ENCODE measurements at regions not wholly inside any gene's neighbourhood (a gene's known extent, or its start where the extent isn't known, plus 50 kb on each side); places are given as distances from the start of the nearest gene placed in this dataset.

DNA sequence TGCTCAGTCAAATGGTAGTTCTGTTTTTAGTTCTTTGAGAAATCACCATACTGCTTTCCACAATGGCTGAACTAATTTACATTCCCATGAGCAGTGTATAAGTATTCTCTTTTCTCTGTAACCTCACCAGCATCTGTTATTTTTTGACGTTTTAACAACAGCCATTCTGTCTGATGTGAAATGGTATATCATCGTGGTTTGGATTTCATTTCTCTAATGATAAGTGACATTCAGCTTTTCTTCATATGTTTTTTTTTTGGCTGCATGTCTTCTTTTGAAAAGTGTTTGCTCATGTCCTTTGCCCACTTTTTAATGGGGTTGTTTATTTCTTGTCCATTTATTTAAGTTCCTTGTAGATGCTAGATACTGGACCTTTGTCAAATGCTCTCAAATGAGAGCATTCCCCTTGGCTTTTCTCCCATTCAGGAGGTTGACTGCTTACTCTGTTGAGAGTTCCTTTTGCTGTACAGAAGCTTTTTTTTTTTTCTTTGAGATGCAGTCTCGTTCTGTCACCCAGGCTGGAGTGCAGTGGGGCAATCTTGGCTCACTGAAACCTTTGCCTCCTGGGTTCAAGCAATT, 58.7 kb upstream of the RGMB start:
- no peaks in the 10 kb centered on the region for H3K4me1 ChIP-seq (ENCODE audit: control insufficient read depth in 4 of 4, insufficient read depth in 4 of 4, low read length in 3 of 4)
- 48% methylated on average over 3 of the region's 3 CpGs for WGBS

GRCh38 chr5:98721231-98721928, 52.1 kb upstream of the RGMB start:
- Histone ChIP-seq H3K27me3 (ENCODE audit: control insufficient read depth in 4 of 4, insufficient read depth in 4 of 4, low read length in 3 of 4) (no peaks in the 10 kb centered on the region), H3K36me3 (ENCODE audit: control insufficient read depth in 4 of 4, insufficient read depth in 3 of 4, low read depth in 1 of 4, low read length in 3 of 4) (no peaks in the 10 kb centered on the region), H3K4me3 (ENCODE audit: low read depth in 1 of 3, low read length in 3 of 3) (no peak overlapping the region), H3K27ac (ENCODE audit: low read depth in 1 of 2, low read length in 2 of 2) (no peak overlapping the region), H3K9me3 (ENCODE audit: control insufficient read depth in 4 of 4, low read length in 3 of 4) (no peaks in the 10 kb centered on the region), H3K4me1 (ENCODE audit: control insufficient read depth in 4 of 4, insufficient read depth in 4 of 4, low read length in 3 of 4) (no peaks in the 10 kb centered on the region), H3K9ac (ENCODE audit: low read depth in 1 of 2, low read length in 2 of 2) (no peak overlapping the region)
- WGBS, result 36% methylated on average over 1 of the region's 1 CpG
- no peak for DNase-seq (ENCODE audit: low spot score)
- TF ChIP-seq GABPA (IDR thresholded peaks at IDR 0.05 in 1 of 2, conservative IDR thresholded peaks at IDR 0.05 in 1 of 2) (no peak), TAF1 (conservative IDR thresholded peaks at IDR 0.05) (no peak), FOXA1 (IDR thresholded peaks at IDR 0.05) (no peak), EGR1 (IDR thresholded peaks at IDR 0.05; ENCODE audit: low read depth in 2 of 2) (no peak), JUND (IDR thresholded peaks at IDR 0.05) (no peak), HNF4A (conservative IDR thresholded peaks at IDR 0.05) (no peak), NR2F2 (IDR thresholded peaks at IDR 0.05) (no peak), RXRA (IDR thresholded peaks at IDR 0.05) (no peak), SP1 (IDR thresholded peaks at IDR 0.05) (no peak), FOXA2 (IDR thresholded peaks at IDR 0.05) (no peak), RAD21 (IDR thresholded peaks at IDR 0.05) (no peak)
- TF ChIP-seq, protein P1, sequence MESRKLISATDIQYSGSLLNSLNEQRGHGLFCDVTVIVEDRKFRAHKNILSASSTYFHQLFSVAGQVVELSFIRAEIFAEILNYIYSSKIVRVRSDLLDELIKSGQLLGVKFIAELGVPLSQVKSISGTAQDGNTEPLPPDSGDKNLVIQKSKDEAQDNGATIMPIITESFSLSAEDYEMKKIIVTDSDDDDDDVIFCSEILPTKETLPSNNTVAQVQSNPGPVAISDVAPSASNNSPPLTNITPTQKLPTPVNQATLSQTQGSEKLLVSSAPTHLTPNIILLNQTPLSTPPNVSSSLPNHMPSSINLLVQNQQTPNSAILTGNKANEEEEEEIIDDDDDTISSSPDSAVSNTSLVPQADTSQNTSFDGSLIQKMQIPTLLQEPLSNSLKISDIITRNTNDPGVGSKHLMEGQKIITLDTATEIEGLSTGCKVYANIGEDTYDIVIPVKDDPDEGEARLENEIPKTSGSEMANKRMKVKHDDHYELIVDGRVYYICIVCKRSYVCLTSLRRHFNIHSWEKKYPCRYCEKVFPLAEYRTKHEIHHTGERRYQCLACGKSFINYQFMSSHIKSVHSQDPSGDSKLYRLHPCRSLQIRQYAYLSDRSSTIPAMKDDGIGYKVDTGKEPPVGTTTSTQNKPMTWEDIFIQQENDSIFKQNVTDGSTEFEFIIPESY (IDR thresholded peaks at IDR 0.05), result no peak
- TF ChIP-seq, protein P2, sequence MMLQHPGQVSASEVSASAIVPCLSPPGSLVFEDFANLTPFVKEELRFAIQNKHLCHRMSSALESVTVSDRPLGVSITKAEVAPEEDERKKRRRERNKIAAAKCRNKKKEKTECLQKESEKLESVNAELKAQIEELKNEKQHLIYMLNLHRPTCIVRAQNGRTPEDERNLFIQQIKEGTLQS (IDR thresholded peaks at IDR 0.05), result no peak
- TF ChIP-seq, protein P3, sequence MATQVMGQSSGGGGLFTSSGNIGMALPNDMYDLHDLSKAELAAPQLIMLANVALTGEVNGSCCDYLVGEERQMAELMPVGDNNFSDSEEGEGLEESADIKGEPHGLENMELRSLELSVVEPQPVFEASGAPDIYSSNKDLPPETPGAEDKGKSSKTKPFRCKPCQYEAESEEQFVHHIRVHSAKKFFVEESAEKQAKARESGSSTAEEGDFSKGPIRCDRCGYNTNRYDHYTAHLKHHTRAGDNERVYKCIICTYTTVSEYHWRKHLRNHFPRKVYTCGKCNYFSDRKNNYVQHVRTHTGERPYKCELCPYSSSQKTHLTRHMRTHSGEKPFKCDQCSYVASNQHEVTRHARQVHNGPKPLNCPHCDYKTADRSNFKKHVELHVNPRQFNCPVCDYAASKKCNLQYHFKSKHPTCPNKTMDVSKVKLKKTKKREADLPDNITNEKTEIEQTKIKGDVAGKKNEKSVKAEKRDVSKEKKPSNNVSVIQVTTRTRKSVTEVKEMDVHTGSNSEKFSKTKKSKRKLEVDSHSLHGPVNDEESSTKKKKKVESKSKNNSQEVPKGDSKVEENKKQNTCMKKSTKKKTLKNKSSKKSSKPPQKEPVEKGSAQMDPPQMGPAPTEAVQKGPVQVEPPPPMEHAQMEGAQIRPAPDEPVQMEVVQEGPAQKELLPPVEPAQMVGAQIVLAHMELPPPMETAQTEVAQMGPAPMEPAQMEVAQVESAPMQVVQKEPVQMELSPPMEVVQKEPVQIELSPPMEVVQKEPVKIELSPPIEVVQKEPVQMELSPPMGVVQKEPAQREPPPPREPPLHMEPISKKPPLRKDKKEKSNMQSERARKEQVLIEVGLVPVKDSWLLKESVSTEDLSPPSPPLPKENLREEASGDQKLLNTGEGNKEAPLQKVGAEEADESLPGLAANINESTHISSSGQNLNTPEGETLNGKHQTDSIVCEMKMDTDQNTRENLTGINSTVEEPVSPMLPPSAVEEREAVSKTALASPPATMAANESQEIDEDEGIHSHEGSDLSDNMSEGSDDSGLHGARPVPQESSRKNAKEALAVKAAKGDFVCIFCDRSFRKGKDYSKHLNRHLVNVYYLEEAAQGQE (IDR thresholded peaks at IDR 0.05), result no peak
- TF ChIP-seq, protein P4, sequence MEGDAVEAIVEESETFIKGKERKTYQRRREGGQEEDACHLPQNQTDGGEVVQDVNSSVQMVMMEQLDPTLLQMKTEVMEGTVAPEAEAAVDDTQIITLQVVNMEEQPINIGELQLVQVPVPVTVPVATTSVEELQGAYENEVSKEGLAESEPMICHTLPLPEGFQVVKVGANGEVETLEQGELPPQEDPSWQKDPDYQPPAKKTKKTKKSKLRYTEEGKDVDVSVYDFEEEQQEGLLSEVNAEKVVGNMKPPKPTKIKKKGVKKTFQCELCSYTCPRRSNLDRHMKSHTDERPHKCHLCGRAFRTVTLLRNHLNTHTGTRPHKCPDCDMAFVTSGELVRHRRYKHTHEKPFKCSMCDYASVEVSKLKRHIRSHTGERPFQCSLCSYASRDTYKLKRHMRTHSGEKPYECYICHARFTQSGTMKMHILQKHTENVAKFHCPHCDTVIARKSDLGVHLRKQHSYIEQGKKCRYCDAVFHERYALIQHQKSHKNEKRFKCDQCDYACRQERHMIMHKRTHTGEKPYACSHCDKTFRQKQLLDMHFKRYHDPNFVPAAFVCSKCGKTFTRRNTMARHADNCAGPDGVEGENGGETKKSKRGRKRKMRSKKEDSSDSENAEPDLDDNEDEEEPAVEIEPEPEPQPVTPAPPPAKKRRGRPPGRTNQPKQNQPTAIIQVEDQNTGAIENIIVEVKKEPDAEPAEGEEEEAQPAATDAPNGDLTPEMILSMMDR (IDR thresholded peaks at IDR 0.05; ENCODE audit: low read depth, low read length, missing input control), result no peak
- TF ChIP-seq, protein P5, sequence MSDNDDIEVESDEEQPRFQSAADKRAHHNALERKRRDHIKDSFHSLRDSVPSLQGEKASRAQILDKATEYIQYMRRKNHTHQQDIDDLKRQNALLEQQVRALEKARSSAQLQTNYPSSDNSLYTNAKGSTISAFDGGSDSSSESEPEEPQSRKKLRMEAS (IDR thresholded peaks at IDR 0.05), result no peak

More for the DNA sequence above, 58.7 kb upstream of the RGMB start:
- Histone ChIP-seq H3K9me3 (ENCODE audit: control insufficient read depth in 4 of 4, low read length in 3 of 4) (no peaks in the 10 kb centered on the region), H3K27me3 (ENCODE audit: control insufficient read depth in 4 of 4, insufficient read depth in 4 of 4, low read length in 3 of 4) (no peaks in the 10 kb centered on the region), H3K36me3 (ENCODE audit: control insufficient read depth in 4 of 4, insufficient read depth in 3 of 4, low read depth in 1 of 4, low read length in 3 of 4) (no peaks in the 10 kb centered on the region), H3K9ac (ENCODE audit: low read depth in 1 of 2, low read length in 2 of 2) (no peak overlapping the region), H3K27ac (ENCODE audit: low read depth in 1 of 2, low read length in 2 of 2) (no peak overlapping the region), H3K4me3 (ENCODE audit: low read depth in 1 of 3, low read length in 3 of 3) (no peak overlapping the region)
- TF ChIP-seq, protein P2 (IDR thresholded peaks at IDR 0.05), result no peak
- TF ChIP-seq RAD21 (IDR thresholded peaks at IDR 0.05), result no peak
- DNase-seq (ENCODE audit: low spot score), result no peak

Data from liver (tissue), 8 donors.